Hepatocyte (in vitro differentiated cells): ENCODE measurements at regions not wholly inside any gene's neighbourhood (a gene's known extent, or its start where the extent isn't known, plus 50 kb on each side); places are given as distances from the start of the nearest gene placed in this dataset.

Source experiments
- DNase-seq: peaks from one replicate; pipeline ENCODE4 v3.0.0-alpha.2; 2016; ENCODE audit warnings: low spot score
- H2AFZ ChIP-seq: fragments of 200-600 bp; sonication (generic); 2 replicates; pipeline ENCODE4 v1.6.0; 2016; ENCODE audit warnings: antibody characterized with exemption, mild to moderate bottlenecking
- H3K27ac ChIP-seq: fragments of 200-600 bp; sonication (generic); 2 replicates; pipeline ENCODE4 v1.5.1; 2016; ENCODE audit warnings: mild to moderate bottlenecking
- H3K27me3 ChIP-seq: fragments of 200-600 bp; sonication (generic); 2 replicates; pipeline ENCODE4 v1.6.1; 2016
- H3K36me3 ChIP-seq: fragments of 200-600 bp; sonication (generic); replicated peaks from 2 replicates; pipeline ENCODE4 v1.5.1; 2016; ENCODE audit warnings: low read depth; ENCODE audit not compliant: insufficient read depth
- H3K4me1 ChIP-seq: fragments of 200-600 bp; sonication (generic); 2 replicates; pipeline ENCODE4 v1.5.1; 2016; ENCODE audit warnings: mild to moderate bottlenecking, moderate library complexity; ENCODE audit not compliant: insufficient read depth
- H3K4me2 ChIP-seq: fragments of 200-600 bp; sonication (generic); 2 replicates; pipeline ENCODE4 v1.6.0; 2016
- H3K4me3 ChIP-seq: fragments of 200-600 bp; sonication (generic); 2 replicates; pipeline ENCODE4 v1.5.1; 2016; ENCODE audit warnings: mild to moderate bottlenecking
- H3K79me2 ChIP-seq: fragments of 200-600 bp; sonication (generic); 2 replicates; pipeline ENCODE4 v1.6.0; 2017; ENCODE audit warnings: mild to moderate bottlenecking
- H3K9me2 ChIP-seq: fragments of 200-600 bp; sonication (generic); replicated peaks from 2 replicates; pipeline ENCODE4 v1.6.0; 2017; ENCODE audit warnings: mild to moderate bottlenecking; ENCODE audit not compliant: insufficient read depth
- H3K9me3 ChIP-seq: fragments of 200-600 bp; sonication (generic); 2 replicates; pipeline ENCODE4 v1.5.1; 2016; ENCODE audit warnings: low read depth, mild to moderate bottlenecking
- H4K20me1 ChIP-seq: fragments of 200-600 bp; sonication (generic); 2 replicates; pipeline ENCODE4 v1.6.0; 2016; ENCODE audit warnings: mild to moderate bottlenecking; ENCODE audit not compliant: insufficient read depth, poor library complexity, severe bottlenecking
- CTCF ChIP-seq: fragments of 200-600 bp; sonication (generic); IDR thresholded peaks from 2 replicates; pipeline ENCODE4 v1.5.1; 2016; ENCODE audit warnings: antibody characterized with exemption, mild to moderate bottlenecking; ENCODE audit not compliant: poor library complexity
- EZH2 ChIP-seq: fragments of 200-600 bp; sonication (generic); IDR thresholded peaks from 2 replicates; pipeline ENCODE4 v1.6.1; 2016; ENCODE audit warnings: antibody characterized with exemption, mild to moderate bottlenecking, borderline replicate concordance
- EZH2phosphoT487 ChIP-seq: fragments of 200-600 bp; sonication (generic); IDR thresholded peaks from one replicate; pipeline ENCODE4 v1.6.1; 2018; ENCODE audit warnings: antibody characterized with exemption, mild to moderate bottlenecking, low read depth, moderate library complexity; ENCODE audit not compliant: unreplicated experiment, severe bottlenecking
- WGBS: methylation state at CpG from one replicate; pipeline ENCODE4 v1.1.6; 2016; ENCODE audit warnings: low lambda C conversion rate; ENCODE audit errors: missing lambda C conversion rate; 5-methylcytosine and 5-hydroxymethylcytosine counted together

- no peak overlapping the region for H3K27ac ChIP-seq
- no peaks in the 10 kb centered on the region for H3K4me1 ChIP-seq
- 68% methylated on average over 1 of the region's 1 CpG for WGBS
- H3K4me3 ChIP-seq, result no peak overlapping the region
- no peaks in the 10 kb centered on the region for H3K36me3 ChIP-seq
- no peaks in the 10 kb centered on the region for H3K27me3 ChIP-seq
- TF ChIP-seq CTCF, result no peak
- TF ChIP-seq EZH2, result no peak
- TF ChIP-seq EZH2phosphoT487, result no peak
- no peaks in the 10 kb centered on the region for H3K9me3 ChIP-seq
- no peak overlapping the region for H2AFZ ChIP-seq
- no peak for DNase-seq
- no peak overlapping the region for H3K4me2 ChIP-seq
- H4K20me1 ChIP-seq, result no peaks in the 10 kb centered on the region
- no peaks in the 10 kb centered on the region for H3K9me2 ChIP-seq
- no peaks in the 10 kb centered on the region for H3K79me2 ChIP-seq
These were observed 399.6 kb downstream of the LMO7 start for GRCh38 chr13:76035711-76036110.

- H4K20me1 ChIP-seq, result no peaks in the 10 kb centered on the region
- H3K27ac ChIP-seq, result no peak overlapping the region
- H2AFZ ChIP-seq, result no peak overlapping the region
- TF ChIP-seq EZH2, result no peak
- TF ChIP-seq CTCF, result no peak
- TF ChIP-seq EZH2phosphoT487, result no peak
- no peak overlapping the region for H3K4me3 ChIP-seq
- no peak overlapping the region for H3K4me2 ChIP-seq
- H3K4me1 ChIP-seq, result no peaks in the 10 kb centered on the region
- H3K9me2 ChIP-seq, result no peaks in the 10 kb centered on the region
- H3K27me3 ChIP-seq, result no peaks in the 10 kb centered on the region
- H3K79me2 ChIP-seq, result no peaks in the 10 kb centered on the region
- no peaks in the 10 kb centered on the region for H3K9me3 ChIP-seq
- no peak for DNase-seq
- no peaks in the 10 kb centered on the region for H3K36me3 ChIP-seq
These were observed 393.6 kb downstream of the LMO7 start for GRCh38 chr13:76029706-76030105.

GRCh38 chr13:76029088-76029487 lies 393.0 kb downstream of the LMO7 start:
- 84% methylated on average over 2 of the region's 2 CpGs for WGBS

More at GRCh38 chr13:76029088-76029487, 393.0 kb downstream of the LMO7 start:
- no peak overlapping the region for H3K4me2 ChIP-seq
- no peaks in the 10 kb centered on the region for H3K4me1 ChIP-seq
- no peak overlapping the region for H3K4me3 ChIP-seq
- no peaks in the 10 kb centered on the region for H3K27me3 ChIP-seq
- DNase-seq, result no peak
- no peak overlapping the region for H3K27ac ChIP-seq
- no peaks in the 10 kb centered on the region for H3K79me2 ChIP-seq
- no peak overlapping the region for H2AFZ ChIP-seq
- H3K9me2 ChIP-seq, result no peaks in the 10 kb centered on the region
- H3K36me3 ChIP-seq, result no peaks in the 10 kb centered on the region
- no peaks in the 10 kb centered on the region for H3K9me3 ChIP-seq
- no peaks in the 10 kb centered on the region for H4K20me1 ChIP-seq
- TF ChIP-seq EZH2 (no peak), EZH2phosphoT487 (no peak), CTCF (no peak)
